IMR-90 (cell line): ENCODE measurements at regions not wholly inside any gene's neighbourhood (a gene's known extent, or its start where the extent isn't known, plus 50 kb on each side); places are given as distances from the start of the nearest gene placed in this dataset.

ENCODE experiments used
- BHLHE40 ChIP-seq: fragments of 150-350 bp; IDR thresholded peaks from 2 replicates; pipeline ENCODE4 v1.6.1; 2016; ENCODE audit warnings: mild to moderate bottlenecking, low read depth, low read length
- CTCF ChIP-seq: conservative IDR thresholded peaks from 2 replicates; pipeline ENCODE4 v1.5.1; 2012; ENCODE audit warnings: mild to moderate bottlenecking, low read depth, low read length, improper control_type of control experiment
- MAFK ChIP-seq: IDR thresholded peaks from 2 replicates; pipeline ENCODE4 v1.6.1; 2012; ENCODE audit warnings: low read depth, low read length, improper control_type of control experiment
- POLR2A ChIP-seq: IDR thresholded peaks from 2 replicates; pipeline ENCODE4 v1.6.1; 2012; ENCODE audit warnings: mild to moderate bottlenecking, low read depth, low read length
- RAD21 ChIP-seq: IDR thresholded peaks from 2 replicates; pipeline ENCODE4 v1.6.1; 2012; ENCODE audit warnings: low read length, improper control_type of control experiment

GRCh38 chr11:26191193-26191592 lies 140.7 kb upstream of the ANO3 start:
- TF ChIP-seq POLR2A (no peak), CTCF (no peak), RAD21 (no peak), BHLHE40 (no peak), MAFK (no peak)
